Adipocyte (in vitro differentiated cells): ENCODE measurements at regions not wholly inside any gene's neighbourhood (a gene's known extent, or its start where the extent isn't known, plus 50 kb on each side); places are given as distances from the start of the nearest gene placed in this dataset.
"Not testable (repeated sequence)": the region's sequence is repeated elsewhere in the genome, so short reads cannot be mapped to it uniquely, and the experiment has no call there.

Source experiments
- DNase-seq: peaks from one replicate; pipeline ENCODE4 v3.0.0-alpha.2; 2015; ENCODE audit warnings: low read depth
- H3K27me3 ChIP-seq: replicated peaks from 2 replicates; pipeline ENCODE4 v1.7.0; 2013; ENCODE audit warnings: mild to moderate bottlenecking, low read length, moderate library complexity; ENCODE audit not compliant: control insufficient read depth, insufficient read depth
- H3K36me3 ChIP-seq: 2 replicates; pipeline ENCODE4 v1.7.0; 2013; ENCODE audit warnings: low read length, mild to moderate bottlenecking, moderate library complexity; ENCODE audit not compliant: control insufficient read depth, insufficient read depth, severe bottlenecking
- H3K4me1 ChIP-seq: 2 replicates; pipeline ENCODE4 v1.7.0; 2013; ENCODE audit warnings: mild to moderate bottlenecking, low read length, moderate library complexity; ENCODE audit not compliant: control insufficient read depth, insufficient read depth
- H3K4me3 ChIP-seq: 2 replicates; pipeline ENCODE4 v1.7.0; 2013; ENCODE audit warnings: mild to moderate bottlenecking, low read length, moderate library complexity
- H3K9ac ChIP-seq: 2 replicates; pipeline ENCODE4 v1.7.0; 2013; ENCODE audit warnings: mild to moderate bottlenecking, low read length, moderate library complexity
- H3K9me3 ChIP-seq: 2 replicates; pipeline ENCODE4 v1.7.0; 2013; ENCODE audit warnings: mild to moderate bottlenecking, low read length, moderate library complexity; ENCODE audit not compliant: control insufficient read depth

- Histone ChIP-seq H3K4me1 (peaks cover 35% of the 10 kb centered on the region), H3K9ac (no peak overlapping the region), H3K27me3 (no peaks in the 10 kb centered on the region), H3K36me3 (no peaks in the 10 kb centered on the region), H3K4me3 (no peak overlapping the region), H3K9me3 (no peaks in the 10 kb centered on the region)
- DNase-seq: no peak
These were observed 130.8 kb downstream of the TMX1 start for GRCh38 chr14:51370758-51371386.

- not testable (repeated sequence) for H3K36me3 ChIP-seq, H3K9ac ChIP-seq, H3K4me1 ChIP-seq, DNase-seq, H3K4me3 ChIP-seq, H3K9me3 ChIP-seq, H3K27me3 ChIP-seq
These were observed 137.1 kb downstream of the TMX1 start for GRCh38 chr14:51377186-51377585.

GRCh38 chr14:51382506-51382905 is 142.5 kb downstream of the TMX1 start:
- Histone ChIP-seq H3K27me3 (no peaks in the 10 kb centered on the region), H3K4me1 (peaks cover 10% of the 10 kb centered on the region), H3K9ac (no peak overlapping the region), H3K9me3 (no peaks in the 10 kb centered on the region), H3K4me3 (no peak overlapping the region), H3K36me3 (no peaks in the 10 kb centered on the region)
- DNase-seq: no peak

GRCh38 chr14:51386411-51386810 is 146.4 kb downstream of the TMX1 start:
- Histone ChIP-seq H3K36me3 (no peaks in the 10 kb centered on the region), H3K4me1 (peaks cover 11% of the 10 kb centered on the region), H3K27me3 (no peaks in the 10 kb centered on the region), H3K9ac (no peak overlapping the region), H3K9me3 (no peaks in the 10 kb centered on the region), H3K4me3 (no peak overlapping the region)
- no peak for DNase-seq

GRCh38 chr14:51386983-51387735 is 147.1 kb downstream of the TMX1 start:
- Histone ChIP-seq H3K4me3 (no peak overlapping the region), H3K4me1 (peaks cover 11% of the 10 kb centered on the region), H3K27me3 (no peaks in the 10 kb centered on the region), H3K36me3 (no peaks in the 10 kb centered on the region), H3K9ac (no peak overlapping the region), H3K9me3 (no peaks in the 10 kb centered on the region)
- no peak for DNase-seq

- H3K4me1 ChIP-seq: peaks cover 37% of the 10 kb centered on the region
- DNase-seq: no peak
- H3K27me3 ChIP-seq: no peaks in the 10 kb centered on the region
- H3K4me3 ChIP-seq: no peak overlapping the region
- H3K9ac ChIP-seq: no peak overlapping the region
- no peaks in the 10 kb centered on the region for H3K36me3 ChIP-seq
- no peaks in the 10 kb centered on the region for H3K9me3 ChIP-seq
These were observed 152.4 kb downstream of the TMX1 start for GRCh38 chr14:51392416-51392815.

- H3K36me3 ChIP-seq: no peaks in the 10 kb centered on the region
- peak; percentile 24 for DNase-seq
These were observed 154.3 kb downstream of the TMX1 start for GRCh38 chr14:51394384-51394783.

GRCh38 chr14:51394804-51395203 is 154.8 kb downstream of the TMX1 start:
- DNase-seq: peak; percentile 30
- Histone ChIP-seq H3K4me1 (peaks cover 47% of the 10 kb centered on the region), H3K36me3 (no peaks in the 10 kb centered on the region), H3K9me3 (no peaks in the 10 kb centered on the region), H3K9ac (peak overlapping the region; percentile 83), H3K4me3 (no peak overlapping the region), H3K27me3 (no peaks in the 10 kb centered on the region)

More at GRCh38 chr14:51394384-51394783, 154.3 kb downstream of the TMX1 start:
- peak overlapping the region; percentile 83 for H3K9ac ChIP-seq
- no peak overlapping the region for H3K4me3 ChIP-seq
- H3K27me3 ChIP-seq: no peaks in the 10 kb centered on the region
- peaks cover 46% of the 10 kb centered on the region for H3K4me1 ChIP-seq
- H3K9me3 ChIP-seq: no peaks in the 10 kb centered on the region

- Histone ChIP-seq H3K4me3 (peak overlapping the region; percentile 23), H3K9ac (peak overlapping the region; percentile 83), H3K4me1 (peaks cover 47% of the 10 kb centered on the region), H3K36me3 (no peaks in the 10 kb centered on the region), H3K27me3 (no peaks in the 10 kb centered on the region), H3K9me3 (no peaks in the 10 kb centered on the region)
- DNase-seq: peak; percentile 84
These were observed 155.4 kb downstream of the TMX1 start for GRCh38 chr14:51395361-51395849.

GRCh38 chr14:51396222-51396815 is 156.3 kb downstream of the TMX1 start:
- H3K36me3 ChIP-seq: no peaks in the 10 kb centered on the region
- H3K4me3 ChIP-seq: peak overlapping the region; percentile 23
- DNase-seq: peak; percentile 76
- peaks cover 52% of the 10 kb centered on the region for H3K4me1 ChIP-seq
- H3K9ac ChIP-seq: peak overlapping the region; percentile 83
- H3K27me3 ChIP-seq: no peaks in the 10 kb centered on the region
- H3K9me3 ChIP-seq: no peaks in the 10 kb centered on the region

GRCh38 chr14:51398898-51399297 is 158.9 kb downstream of the TMX1 start:
- peaks cover 56% of the 10 kb centered on the region for H3K4me1 ChIP-seq
- peak; percentile 61 for DNase-seq
- H3K9ac ChIP-seq: peak overlapping the region; percentile 31
- no peaks in the 10 kb centered on the region for H3K36me3 ChIP-seq
- H3K9me3 ChIP-seq: no peaks in the 10 kb centered on the region
- H3K27me3 ChIP-seq: no peaks in the 10 kb centered on the region
- H3K4me3 ChIP-seq: peak overlapping the region; percentile 10
